Suprapubic skin (tissue), 4 donors: ENCODE measurements at regions not wholly inside any gene's neighbourhood (a gene's known extent, or its start where the extent isn't known, plus 50 kb on each side); places are given as distances from the start of the nearest gene placed in this dataset.

Source experiments
- CTCF ChIP-seq, 2 donors: fragments of 200-600 bp in 1 of 2; fragments of 450-650 bp in 1 of 2; sonication (generic) in 1 of 2; IDR thresholded peaks; one replicate each; pipeline ENCODE4 v1.5.1; 2016 to 2019; ENCODE audit warnings: antibody characterized with exemption in 2 of 2, mild to moderate bottlenecking in 1 of 2, moderate library complexity in 1 of 2
- EP300 ChIP-seq: sonication (generic); formaldehyde crosslinking; IDR thresholded peaks from one replicate; pipeline ENCODE4 v1.6.1; 2017; ENCODE audit warnings: antibody characterized with exemption
- POLR2A ChIP-seq, 2 donors: fragments of 450-650 bp; IDR thresholded peaks; one replicate each; pipeline ENCODE4 v1.6.1; 2017; ENCODE audit warnings: antibody characterized with exemption in 2 of 2, mild to moderate bottlenecking in 2 of 2, moderate library complexity in 2 of 2
- POLR2AphosphoS5 ChIP-seq, 3 donors: sonication (generic); formaldehyde crosslinking; IDR thresholded peaks; one replicate each; pipeline ENCODE4 v1.6.1; 2017; ENCODE audit warnings: antibody characterized with exemption in 3 of 3

- no peak for TF ChIP-seq CTCF (IDR thresholded peaks at IDR 0.05)
- no peak for TF ChIP-seq POLR2A (IDR thresholded peaks at IDR 0.05)
- no peak for TF ChIP-seq EP300
- no peak for TF ChIP-seq POLR2AphosphoS5 (IDR thresholded peaks at IDR 0.05)
These were observed 197.2 kb downstream of the RNF144B start for GRCh38 chr6:18584372-18584771.
